WTC11 (cell line): ENCODE measurements at regions not wholly inside any gene's neighbourhood (a gene's known extent, or its start where the extent isn't known, plus 50 kb on each side); places are given as distances from the start of the nearest gene placed in this dataset.

ENCODE experiments used
- ATAC-seq: fragments of 200-7000 bp; cut with Tn5 transposase; 2 replicates; pipeline ENCODE4 v1.10.0; 2021; ENCODE audit warnings: mild to moderate bottlenecking, moderate library complexity
- CTCF ChIA-PET: fragments of 300-600 bp; sonication (Branson Sonifier 250); formaldehyde crosslinking; loops from one replicate; lab custom pipeline; 2021; ENCODE audit warnings: antibody characterized with exemption; lab: Charles Lee
- POLR2A ChIA-PET: fragments of 350-600 bp; sonication (Branson Sonifier 250); formaldehyde crosslinking; loops from one replicate; lab custom pipeline; 2021; ENCODE audit warnings: antibody characterized with exemption; lab: Charles Lee
- DNase-seq: peaks from one replicate; pipeline ENCODE4 v3.0.0; 2021; ENCODE audit warnings: low spot score
- H3K27ac Mint-ChIP-seq: 2 replicates; pipeline ENCODE4 v1.8.0; 2021; ENCODE audit warnings: mixed read lengths
- H3K27me3 Mint-ChIP-seq: 2 replicates; pipeline ENCODE4 v1.8.0; 2021; ENCODE audit warnings: low read depth, mild to moderate bottlenecking, moderate library complexity, mixed read lengths
- H3K36me3 Mint-ChIP-seq: 2 replicates; pipeline ENCODE4 v1.8.0; 2021; ENCODE audit warnings: mixed read lengths
- H3K4me1 Mint-ChIP-seq: 2 replicates; pipeline ENCODE4 v1.8.0; 2022; ENCODE audit warnings: mixed read lengths
- H3K4me3 Mint-ChIP-seq: 2 replicates; pipeline ENCODE4 v1.8.0; 2021; ENCODE audit warnings: mild to moderate bottlenecking, moderate library complexity, mixed read lengths
- H3K9me3 Mint-ChIP-seq: 2 replicates; pipeline ENCODE4 v1.8.0; 2021; ENCODE audit warnings: mixed read lengths
- ATF2 ChIP-seq: sonication (generic); formaldehyde crosslinking; IDR thresholded peaks from 2 replicates; pipeline ENCODE4 v1.8.1; 2022; ENCODE audit warnings: low read depth, missing genetic modification reagents, borderline replicate concordance
- CBFB ChIP-seq: sonication (generic); formaldehyde crosslinking; IDR thresholded peaks from 2 replicates; pipeline ENCODE4 v1.8.1; 2022; ENCODE audit warnings: mild to moderate bottlenecking, low read depth, missing genetic modification reagents
- E2F1 ChIP-seq: sonication (generic); formaldehyde crosslinking; IDR thresholded peaks from 2 replicates; pipeline ENCODE4 v1.8.0; 2022; ENCODE audit warnings: mild to moderate bottlenecking, missing genetic modification reagents
- FOXP1 ChIP-seq: sonication (generic); formaldehyde crosslinking; IDR thresholded peaks from 2 replicates; pipeline ENCODE4 v1.8.0; 2022; ENCODE audit warnings: missing genetic modification reagents, mild to moderate bottlenecking, moderate library complexity, borderline replicate concordance
- GRHL2 ChIP-seq: fragments of 250-450 bp; sonication (Bioruptor Pico); IDR thresholded peaks from 2 replicates; pipeline ENCODE4 v1.8.0; 2022; ENCODE audit warnings: mild to moderate bottlenecking, moderate library complexity; ENCODE audit not compliant: insufficient replicate concordance, severe bottlenecking
- HMGA2 ChIP-seq: fragments of 250-450 bp; sonication (Bioruptor Pico); IDR thresholded peaks from 2 replicates; pipeline ENCODE4 v1.4.0; 2021; ENCODE audit warnings: mild to moderate bottlenecking, moderate library complexity
- HMGXB4 ChIP-seq: sonication (generic); formaldehyde crosslinking; IDR thresholded peaks from 2 replicates; pipeline ENCODE4 v1.8.1; 2023; ENCODE audit warnings: mild to moderate bottlenecking, moderate library complexity, missing genetic modification reagents
- IRF2 ChIP-seq: sonication (generic); formaldehyde crosslinking; IDR thresholded peaks from 2 replicates; pipeline ENCODE4 v1.8.0; 2022; ENCODE audit warnings: low read depth, missing genetic modification reagents, borderline replicate concordance
- KAT7 ChIP-seq: sonication (generic); formaldehyde crosslinking; IDR thresholded peaks from 2 replicates; pipeline ENCODE4 v1.8.1; 2023; ENCODE audit warnings: missing genetic modification reagents, mild to moderate bottlenecking, borderline replicate concordance
- NR2C2 ChIP-seq: sonication (generic); formaldehyde crosslinking; IDR thresholded peaks from 2 replicates; pipeline ENCODE4 v1.8.0; 2022; ENCODE audit warnings: mild to moderate bottlenecking, missing genetic modification reagents
- OVOL2 ChIP-seq: fragments of 250-450 bp; sonication (Bioruptor Pico); IDR thresholded peaks from 2 replicates; pipeline ENCODE4 v1.9.0; 2021; ENCODE audit warnings: mild to moderate bottlenecking, borderline replicate concordance
- PRDM15 ChIP-seq: sonication (generic); formaldehyde crosslinking; IDR thresholded peaks from 2 replicates; pipeline ENCODE4 v1.8.0; 2022; ENCODE audit warnings: missing genetic modification reagents
- SMAD3 ChIP-seq: sonication (generic); formaldehyde crosslinking; IDR thresholded peaks from 2 replicates; pipeline ENCODE4 v1.8.0; 2022; ENCODE audit warnings: missing genetic modification reagents, mild to moderate bottlenecking, borderline replicate concordance
- SP1 ChIP-seq: sonication (generic); formaldehyde crosslinking; conservative IDR thresholded peaks from 2 replicates; pipeline ENCODE4 v1.8.1; 2022; ENCODE audit warnings: missing genetic modification reagents
- TEAD1 ChIP-seq: sonication (generic); formaldehyde crosslinking; IDR thresholded peaks from 2 replicates; pipeline ENCODE4 v1.8.0; 2022; ENCODE audit warnings: mild to moderate bottlenecking, missing genetic modification reagents
- ZNF121 ChIP-seq: sonication (generic); formaldehyde crosslinking; IDR thresholded peaks from 2 replicates; pipeline ENCODE4 v1.8.0; 2023; ENCODE audit warnings: missing genetic modification reagents
- ZNF232 ChIP-seq: sonication (generic); formaldehyde crosslinking; IDR thresholded peaks from 2 replicates; pipeline ENCODE4 v1.8.0; 2022; ENCODE audit warnings: mild to moderate bottlenecking, missing genetic modification reagents
- ZNF423 ChIP-seq: fragments of 250-450 bp; sonication (Bioruptor Pico); IDR thresholded peaks from 2 replicates; pipeline ENCODE4 v2.1.2; 2022; ENCODE audit warnings: mild to moderate bottlenecking, moderate library complexity
- TF ChIP-seq, protein P1 (sequence below): sonication (generic); formaldehyde crosslinking; conservative IDR thresholded peaks from 2 replicates; pipeline ENCODE4 v1.8.1; 2023; ENCODE audit warnings: mild to moderate bottlenecking, low read depth, missing genetic modification reagents, moderate library complexity
- TF ChIP-seq, protein P2 (sequence below): sonication (generic); formaldehyde crosslinking; IDR thresholded peaks from 2 replicates; pipeline ENCODE4 v1.8.0; 2023; ENCODE audit warnings: missing genetic modification reagents, mild to moderate bottlenecking, borderline replicate concordance

- ATAC-seq = no peak
- TF ChIP-seq FOXP1 (CRISPR knock-in tag) (no peak), OVOL2 (CRISPR knock-in tag) (no peak), ZNF423 (CRISPR knock-in tag) (no peak), HMGA2 (CRISPR knock-in tag) (no peak), E2F1 (no peak), KAT7 (CRISPR knock-in tag) (no peak)
- TF ChIP-seq, protein P1, sequence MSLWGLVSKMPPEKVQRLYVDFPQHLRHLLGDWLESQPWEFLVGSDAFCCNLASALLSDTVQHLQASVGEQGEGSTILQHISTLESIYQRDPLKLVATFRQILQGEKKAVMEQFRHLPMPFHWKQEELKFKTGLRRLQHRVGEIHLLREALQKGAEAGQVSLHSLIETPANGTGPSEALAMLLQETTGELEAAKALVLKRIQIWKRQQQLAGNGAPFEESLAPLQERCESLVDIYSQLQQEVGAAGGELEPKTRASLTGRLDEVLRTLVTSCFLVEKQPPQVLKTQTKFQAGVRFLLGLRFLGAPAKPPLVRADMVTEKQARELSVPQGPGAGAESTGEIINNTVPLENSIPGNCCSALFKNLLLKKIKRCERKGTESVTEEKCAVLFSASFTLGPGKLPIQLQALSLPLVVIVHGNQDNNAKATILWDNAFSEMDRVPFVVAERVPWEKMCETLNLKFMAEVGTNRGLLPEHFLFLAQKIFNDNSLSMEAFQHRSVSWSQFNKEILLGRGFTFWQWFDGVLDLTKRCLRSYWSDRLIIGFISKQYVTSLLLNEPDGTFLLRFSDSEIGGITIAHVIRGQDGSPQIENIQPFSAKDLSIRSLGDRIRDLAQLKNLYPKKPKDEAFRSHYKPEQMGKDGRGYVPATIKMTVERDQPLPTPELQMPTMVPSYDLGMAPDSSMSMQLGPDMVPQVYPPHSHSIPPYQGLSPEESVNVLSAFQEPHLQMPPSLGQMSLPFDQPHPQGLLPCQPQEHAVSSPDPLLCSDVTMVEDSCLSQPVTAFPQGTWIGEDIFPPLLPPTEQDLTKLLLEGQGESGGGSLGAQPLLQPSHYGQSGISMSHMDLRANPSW (CRISPR knock-in tag) = no peak
- H3K27ac Mint-ChIP-seq = no peak overlapping the region
These were observed 705.5 kb downstream of the ARAP2 start for GRCh38 chr4:35538807-35539206.

GRCh38 chr4:35539404-35540055 is 704.8 kb downstream of the ARAP2 start:
- Mint-ChIP-seq H3K4me3 (no peak overlapping the region), H3K27ac (no peak overlapping the region), H3K4me1 (peaks cover 5% of the 10 kb centered on the region; the same call in 1 of the 2 replicates), H3K36me3 (no peaks in the 10 kb centered on the region)
- POLR2A ChIA-PET = no interaction called here
- TF ChIP-seq IRF2 (CRISPR knock-in tag) (no peak), ATF2 (CRISPR knock-in tag) (no peak), ZNF232 (CRISPR knock-in tag) (no peak), HMGXB4 (CRISPR knock-in tag) (no peak), NR2C2 (no peak), SP1 (CRISPR knock-in tag) (no peak), ZNF121 (CRISPR knock-in tag) (no peak), GRHL2 (CRISPR knock-in tag) (no peak), PRDM15 (CRISPR knock-in tag) (no peak), TEAD1 (no peak), SMAD3 (CRISPR knock-in tag) (no peak), CBFB (CRISPR knock-in tag) (no peak)
- TF ChIP-seq, protein P2, sequence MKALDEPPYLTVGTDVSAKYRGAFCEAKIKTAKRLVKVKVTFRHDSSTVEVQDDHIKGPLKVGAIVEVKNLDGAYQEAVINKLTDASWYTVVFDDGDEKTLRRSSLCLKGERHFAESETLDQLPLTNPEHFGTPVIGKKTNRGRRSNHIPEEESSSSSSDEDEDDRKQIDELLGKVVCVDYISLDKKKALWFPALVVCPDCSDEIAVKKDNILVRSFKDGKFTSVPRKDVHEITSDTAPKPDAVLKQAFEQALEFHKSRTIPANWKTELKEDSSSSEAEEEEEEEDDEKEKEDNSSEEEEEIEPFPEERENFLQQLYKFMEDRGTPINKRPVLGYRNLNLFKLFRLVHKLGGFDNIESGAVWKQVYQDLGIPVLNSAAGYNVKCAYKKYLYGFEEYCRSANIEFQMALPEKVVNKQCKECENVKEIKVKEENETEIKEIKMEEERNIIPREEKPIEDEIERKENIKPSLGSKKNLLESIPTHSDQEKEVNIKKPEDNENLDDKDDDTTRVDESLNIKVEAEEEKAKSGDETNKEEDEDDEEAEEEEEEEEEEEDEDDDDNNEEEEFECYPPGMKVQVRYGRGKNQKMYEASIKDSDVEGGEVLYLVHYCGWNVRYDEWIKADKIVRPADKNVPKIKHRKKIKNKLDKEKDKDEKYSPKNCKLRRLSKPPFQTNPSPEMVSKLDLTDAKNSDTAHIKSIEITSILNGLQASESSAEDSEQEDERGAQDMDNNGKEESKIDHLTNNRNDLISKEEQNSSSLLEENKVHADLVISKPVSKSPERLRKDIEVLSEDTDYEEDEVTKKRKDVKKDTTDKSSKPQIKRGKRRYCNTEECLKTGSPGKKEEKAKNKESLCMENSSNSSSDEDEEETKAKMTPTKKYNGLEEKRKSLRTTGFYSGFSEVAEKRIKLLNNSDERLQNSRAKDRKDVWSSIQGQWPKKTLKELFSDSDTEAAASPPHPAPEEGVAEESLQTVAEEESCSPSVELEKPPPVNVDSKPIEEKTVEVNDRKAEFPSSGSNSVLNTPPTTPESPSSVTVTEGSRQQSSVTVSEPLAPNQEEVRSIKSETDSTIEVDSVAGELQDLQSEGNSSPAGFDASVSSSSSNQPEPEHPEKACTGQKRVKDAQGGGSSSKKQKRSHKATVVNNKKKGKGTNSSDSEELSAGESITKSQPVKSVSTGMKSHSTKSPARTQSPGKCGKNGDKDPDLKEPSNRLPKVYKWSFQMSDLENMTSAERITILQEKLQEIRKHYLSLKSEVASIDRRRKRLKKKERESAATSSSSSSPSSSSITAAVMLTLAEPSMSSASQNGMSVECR (CRISPR knock-in tag) = no peak
- TF ChIP-seq, all 79 proteins: peak for 0
- Mint-ChIP-seq H3K27me3 (no peaks in the 10 kb centered on the region), H3K9me3 (no peaks in the 10 kb centered on the region)
- ATAC-seq (no peak), DNase-seq (no peak)
- CTCF ChIA-PET = no interaction called here

More at GRCh38 chr4:35538807-35539206, 705.5 kb downstream of the ARAP2 start:
- Mint-ChIP-seq H3K36me3 (no peaks in the 10 kb centered on the region), H3K4me3 (no peak overlapping the region), H3K27me3 (no peaks in the 10 kb centered on the region), H3K9me3 (no peaks in the 10 kb centered on the region), H3K4me1 (peaks cover 5% of the 10 kb centered on the region; the same call in 1 of the 2 replicates)
- CTCF ChIA-PET = no interaction called here
- POLR2A ChIA-PET = no interaction called here
- DNase-seq = no peak
